CD4-positive, alpha-beta T cell treated with Interleukin-6 at 100 ng/mL for 8 hours (primary cell): ENCODE measurements at regions not wholly inside any gene's neighbourhood (a gene's known extent, or its start where the extent isn't known, plus 50 kb on each side); places are given as distances from the start of the nearest gene placed in this dataset.

Experiments
- DNase-seq: peaks from one replicate; pipeline ENCODE4 v3.0.0-alpha.2; 2020; ENCODE audit warnings: mixed read lengths, low spot score

GRCh38 chr3:174403831-174404230 is 455.3 kb upstream of the NAALADL2 start:
- DNase-seq, result no peak

GRCh38 chr3:174408310-174408709 is 450.8 kb upstream of the NAALADL2 start:
- no peak for DNase-seq

GRCh38 chr3:174409086-174409743 is 449.9 kb upstream of the NAALADL2 start:
- no peak for DNase-seq

- no peak for DNase-seq
Measured at GRCh38 chr3:174413062-174413912, 445.8 kb upstream of the NAALADL2 start.

- no peak for DNase-seq
Measured at GRCh38 chr3:174414902-174415301, 444.2 kb upstream of the NAALADL2 start.

- no peak for DNase-seq
Measured at GRCh38 chr3:174417573-174417972, 441.6 kb upstream of the NAALADL2 start.

GRCh38 chr3:174419216-174419615 is 439.9 kb upstream of the NAALADL2 start:
- no peak for DNase-seq

- no peak for DNase-seq
Measured at GRCh38 chr3:174423936-174424335, 435.2 kb upstream of the NAALADL2 start.

GRCh38 chr3:174424656-174425055 is 434.5 kb upstream of the NAALADL2 start:
- DNase-seq, result no peak

GRCh38 chr3:174425422-174425821 is 433.7 kb upstream of the NAALADL2 start:
- no peak for DNase-seq

- no peak for DNase-seq
Measured at GRCh38 chr3:174430986-174431385, 428.1 kb upstream of the NAALADL2 start.

- DNase-seq, result no peak
Measured at GRCh38 chr3:174431717-174432116, 427.4 kb upstream of the NAALADL2 start.

GRCh38 chr3:174436367-174436766 is 422.8 kb upstream of the NAALADL2 start:
- DNase-seq, result no peak

- DNase-seq, result no peak
Measured at GRCh38 chr3:174438501-174439145, 420.5 kb upstream of the NAALADL2 start.

GRCh38 chr3:174439331-174440252 is 419.5 kb upstream of the NAALADL2 start:
- no peak for DNase-seq

- DNase-seq, result no peak
Measured at GRCh38 chr3:174440253-174440701, 418.9 kb upstream of the NAALADL2 start.

GRCh38 chr3:174440741-174441587 is 418.2 kb upstream of the NAALADL2 start:
- DNase-seq, result peak; percentile 6

- no peak for DNase-seq
Measured at GRCh38 chr3:174441588-174442301, 417.4 kb upstream of the NAALADL2 start.

- no peak for DNase-seq
Measured at GRCh38 chr3:174442302-174442682, 416.8 kb upstream of the NAALADL2 start.

- no peak for DNase-seq
Measured at GRCh38 chr3:174444391-174444790, 414.7 kb upstream of the NAALADL2 start.
